ENCODE measurements at regions not wholly inside any gene's neighbourhood (a gene's known extent, or its start where the extent isn't known, plus 50 kb on each side); places are given as distances from the start of the nearest gene placed in this dataset.

GRCh38 chr5:28329176-28329575, 1290.8 kb upstream of the CDH9 start:
- no peak for TF ChIP-seq CTCF (IDR thresholded peaks at IDR 0.05)
- DNase-seq (ENCODE audit: low spot score): no peak
- ATAC-seq (ENCODE audit: low FRiP score): no peak

DNA sequence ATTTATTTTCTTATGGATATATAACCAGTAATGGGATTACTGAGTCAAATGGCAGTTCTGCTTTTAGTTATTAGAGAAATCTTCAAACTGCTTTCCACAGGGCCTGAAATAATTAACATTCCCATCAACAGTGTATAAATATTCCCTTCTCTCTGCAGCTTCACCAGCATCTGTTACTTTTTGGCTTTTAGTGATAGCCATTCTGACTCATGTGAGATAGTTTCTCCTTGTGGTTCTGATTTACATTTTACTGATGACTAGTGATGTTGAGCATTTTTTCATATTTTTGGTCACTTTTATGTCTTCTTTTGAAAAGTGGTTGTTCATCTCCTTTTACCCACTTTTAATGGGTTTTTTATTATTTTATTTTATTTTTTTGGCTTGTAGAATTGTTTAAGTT, 1290.3 kb upstream of the CDH9 start:
- no peak for DNase-seq (ENCODE audit: low spot score)
- no peak for ATAC-seq (ENCODE audit: low FRiP score)
- TF ChIP-seq CTCF (IDR thresholded peaks at IDR 0.05): no peak

DNA sequence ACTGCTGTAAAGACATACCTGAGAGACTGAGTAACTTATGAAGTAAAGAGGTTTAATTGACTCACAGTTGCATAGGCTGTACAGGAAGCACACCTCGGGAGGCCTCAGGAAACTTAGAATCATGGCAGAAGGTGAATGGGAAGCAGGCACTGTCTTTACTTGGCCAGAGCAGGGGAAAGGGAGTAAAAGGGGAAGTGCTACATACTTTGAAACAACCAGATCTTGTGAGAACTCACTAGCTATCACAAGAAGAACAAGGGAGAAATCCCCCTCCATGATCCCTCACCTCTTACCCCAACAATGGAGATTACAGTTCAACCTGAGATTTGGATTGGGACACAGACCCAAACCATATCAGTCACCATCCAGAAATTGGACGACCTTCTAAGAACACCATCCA, 1285.8 kb upstream of the CDH9 start:
- DNase-seq (ENCODE audit: low spot score) (no peak), ATAC-seq (ENCODE audit: low FRiP score) (no peak)
- TF ChIP-seq CTCF (IDR thresholded peaks at IDR 0.05): no peak

DNA sequence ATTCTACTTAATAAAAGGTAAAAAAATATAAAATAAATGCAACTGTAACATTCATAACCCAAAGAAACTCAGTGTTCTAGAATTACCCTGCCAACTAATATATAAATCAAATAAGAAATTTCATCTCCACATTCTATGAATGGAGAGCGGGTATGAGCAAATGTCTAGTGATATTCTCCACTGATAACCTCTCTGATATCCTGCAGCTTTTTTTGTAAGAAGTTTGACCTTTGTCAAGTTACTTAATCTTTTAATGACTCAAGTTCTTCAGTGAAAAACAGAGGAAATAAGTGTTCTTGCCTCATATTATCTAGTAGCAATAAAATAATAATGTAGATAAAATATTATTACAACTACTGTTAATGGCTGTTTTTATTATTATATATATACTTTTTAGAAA, 1275.6 kb upstream of the CDH9 start:
- no peak for TF ChIP-seq CTCF (IDR thresholded peaks at IDR 0.05)
- ATAC-seq (ENCODE audit: low FRiP score): no peak
- no peak for DNase-seq (ENCODE audit: low spot score)

- ATAC-seq (ENCODE audit: low FRiP score) (no peak), DNase-seq (ENCODE audit: low spot score) (no peak)
- TF ChIP-seq CTCF (IDR thresholded peaks at IDR 0.05): no peak
Measured at GRCh38 chr5:28313321-28313951, 1275.0 kb upstream of the CDH9 start.

- ATAC-seq (ENCODE audit: low FRiP score) (no peak), DNase-seq (ENCODE audit: low spot score) (no peak)
- no peak for TF ChIP-seq CTCF (IDR thresholded peaks at IDR 0.05)
Measured at GRCh38 chr5:28310696-28311095, 1272.3 kb upstream of the CDH9 start.

- ATAC-seq (ENCODE audit: low FRiP score): no peak
- no peak for DNase-seq (ENCODE audit: low spot score)
- TF ChIP-seq CTCF (IDR thresholded peaks at IDR 0.05): no peak
Measured at GRCh38 chr5:28305891-28306290, 1267.5 kb upstream of the CDH9 start.
